B cell (primary cell): ENCODE measurements at regions not wholly inside any gene's neighbourhood (a gene's known extent, or its start where the extent isn't known, plus 50 kb on each side); places are given as distances from the start of the nearest gene placed in this dataset.
"Not testable (repeated sequence)": the region's sequence is repeated elsewhere in the genome, so short reads cannot be mapped to it uniquely, and the experiment has no call there.

Source experiments
- ATAC-seq: fragments of 200-7000 bp; cut with Tn5 transposase; one replicate; pipeline ENCODE4 v1.10.0; 2021; ENCODE audit warnings: low read depth, mild to moderate bottlenecking, moderate number of reproducible peaks, moderate library complexity
- CTCF ChIA-PET: fragments of 350-600 bp; sonication (Branson Sonifier 250); formaldehyde crosslinking; loops from one replicate; lab custom pipeline; 2021; ENCODE audit warnings: antibody characterized with exemption, inconsistent platforms; lab: Charles Lee
- POLR2A ChIA-PET: fragments of 350-600 bp; sonication (Branson Sonifier 250); formaldehyde crosslinking; loops from one replicate; lab custom pipeline; 2021; ENCODE audit warnings: antibody characterized with exemption; lab: Charles Lee
- DNase-seq: peaks from one replicate; pipeline ENCODE4 v3.0.0; 2013
- H2AFZ ChIP-seq: 2 replicates; pipeline ENCODE4 v1.6.1; 2012; ENCODE audit warnings: mild to moderate bottlenecking, low read depth, low read length; ENCODE audit not compliant: insufficient read depth, poor library complexity, severe bottlenecking
- H3K27ac ChIP-seq, 2 donors: 1 replicate in 1 of 2; 2 replicates in 1 of 2; pipeline ENCODE4 v1.5.1; 2012 to 2013; ENCODE audit warnings: low read length in 2 of 2, mild to moderate bottlenecking in 2 of 2, moderate library complexity in 1 of 2
- H3K27me3 ChIP-seq, 4 experiments: fragments of 200-600 bp in 1 of 4; sonication (generic) in 1 of 4; replicated peaks in 1 of 4; 1 replicate in 2 of 4; 2 replicates in 2 of 4; pipeline versions ENCODE4 v1.6.1 to v1.7.0; 2013 to 2016; ENCODE audit warnings: low read length in 3 of 4, mild to moderate bottlenecking in 2 of 4, mixed read lengths in 1 of 4, moderate library complexity in 1 of 4; ENCODE audit not compliant: insufficient read depth in 4 of 4, control insufficient read depth in 3 of 4; ENCODE audit errors: control extremely low read depth in 1 of 4
- H3K36me3 ChIP-seq, 2 experiments: replicated peaks in 1 of 2; 1 replicate in 1 of 2; 2 replicates in 1 of 2; pipeline versions ENCODE4 v1.6.1 to v1.7.1; 2013; ENCODE audit warnings: low read length in 1 of 2; ENCODE audit not compliant: insufficient read depth in 2 of 2, control insufficient read depth in 1 of 2; ENCODE audit errors: control extremely low read depth in 1 of 2, extremely low read depth in 1 of 2
- H3K4me1 ChIP-seq, 2 donors: fragments of 200-600 bp in 1 of 2; sonication (generic) in 1 of 2; 1 replicate in 1 of 2; 2 replicates in 1 of 2; pipeline versions ENCODE4 v1.5.1 to v1.6.1; 2013 to 2017; ENCODE audit warnings: low read length in 2 of 2; ENCODE audit not compliant: control insufficient read depth in 2 of 2, insufficient read depth in 2 of 2
- H3K4me2 ChIP-seq: replicated peaks from 2 replicates; pipeline ENCODE3; 2012; ENCODE audit warnings: mild to moderate bottlenecking, low read depth, low read length; ENCODE audit not compliant: poor library complexity, severe bottlenecking
- H3K4me3 ChIP-seq, 5 experiments: fragments of 200-600 bp in 1 of 5; sonication (generic) in 1 of 5; 1 replicate in 3 of 5; 2 replicates in 2 of 5; pipeline versions ENCODE4 v1.5.1 to v1.7.0; 2011 to 2016; ENCODE audit warnings: low read length in 4 of 5, mild to moderate bottlenecking in 4 of 5, low read depth in 2 of 5, control low read depth in 1 of 5, moderate library complexity in 1 of 5; ENCODE audit not compliant: insufficient read depth in 1 of 5; ENCODE audit errors: control extremely low read depth in 1 of 5, extremely low read depth in 1 of 5
- H3K79me2 ChIP-seq: fragments of 200-600 bp; sonication (generic); one replicate; pipeline ENCODE4 v1.6.0; 2016; ENCODE audit warnings: low read length; ENCODE audit not compliant: control insufficient read depth, insufficient read depth
- H3K9ac ChIP-seq: fragments of 200-600 bp; sonication (generic); 2 replicates; pipeline ENCODE4 v1.6.1; 2017; ENCODE audit warnings: mild to moderate bottlenecking, low read length, moderate library complexity
- H3K9me3 ChIP-seq, 3 donors: one replicate each; pipeline versions ENCODE4 v1.6.1 to v1.7.1; 2013; ENCODE audit warnings: low read length in 2 of 3; ENCODE audit not compliant: control insufficient read depth in 2 of 3, insufficient read depth in 1 of 3; ENCODE audit errors: control extremely low read depth in 1 of 3
- H4K20me1 ChIP-seq: 2 replicates; pipeline ENCODE4 v1.6.0; 2012; ENCODE audit warnings: mild to moderate bottlenecking, low read length; ENCODE audit not compliant: insufficient read depth, control insufficient read depth, poor library complexity, severe bottlenecking
- H3K27ac Mint-ChIP-seq: one replicate; pipeline ENCODE4 v1.8.0; 2021; ENCODE audit warnings: mixed read lengths
- H3K27me3 Mint-ChIP-seq: one replicate; pipeline ENCODE4 v1.8.0; 2021; ENCODE audit warnings: mixed read lengths
- H3K4me1 Mint-ChIP-seq: one replicate; pipeline ENCODE4 v1.8.0; 2021; ENCODE audit warnings: mixed read lengths
- H3K4me3 Mint-ChIP-seq: one replicate; pipeline ENCODE4 v1.8.0; 2021; ENCODE audit warnings: mixed read lengths
- H3K9me3 Mint-ChIP-seq: one replicate; pipeline ENCODE4 v1.8.0; 2022; ENCODE audit warnings: mixed read lengths; ENCODE audit not compliant: insufficient read depth
- CTCF ChIP-seq: fragments of 200-600 bp; IDR thresholded peaks from one replicate; pipeline ENCODE4 v1.8.0; 2022; ENCODE audit warnings: antibody characterized with exemption, mild to moderate bottlenecking
- EZH2 ChIP-seq: IDR thresholded peaks from 2 replicates; pipeline ENCODE4 v1.6.1; 2012; ENCODE audit warnings: borderline replicate concordance, low read depth, mild to moderate bottlenecking, moderate library complexity, low read length; ENCODE audit not compliant: insufficient read depth, poor library complexity, severe bottlenecking
- WGBS: methylation state at CpG from one replicate; pipeline ENCODE4 v1.1.5; 2013; ENCODE audit warnings: missing lambda C conversion rate; ENCODE audit not compliant: insufficient coverage; 5-methylcytosine and 5-hydroxymethylcytosine counted together
- intact Hi-C: fragments of 100-400 bp; cut with micrococcal nuclease; formaldehyde crosslinking; loops from one replicate; pipeline ENCODE4 v1.10.0; 2022

- DNase-seq = no peak
- H3K4me3 ChIP-seq = no peak overlapping the region
- ChIA-PET CTCF (no interaction called here), POLR2A (no interaction called here)
- no peaks in the 10 kb centered on the region for H4K20me1 ChIP-seq
- Mint-ChIP-seq H3K27ac (no peak overlapping the region), H3K9me3 (peaks cover 5% of the 10 kb centered on the region), H3K4me3 (no peak overlapping the region), H3K27me3 (no peaks in the 10 kb centered on the region), H3K4me1 (no peaks in the 10 kb centered on the region)
- no peaks in the 10 kb centered on the region for H3K79me2 ChIP-seq
- 88% methylated on average over 2 of the region's 3 CpGs for WGBS
- H3K9ac ChIP-seq = no peak overlapping the region
- intact Hi-C loops = no loop called here
- no peak overlapping the region for H3K4me2 ChIP-seq
- H3K4me1 ChIP-seq = no peaks in the 10 kb centered on the region
- no peak for ATAC-seq
- H2AFZ ChIP-seq = no peak overlapping the region
- H3K36me3 ChIP-seq = no peaks in the 10 kb centered on the region
- peaks cover 0 to 16% (median 0%) of the 10 kb centered on the region in 3 donors for H3K9me3 ChIP-seq
- H3K27me3 ChIP-seq = no peaks in the 10 kb centered on the region
- no peak overlapping the region for H3K27ac ChIP-seq
- TF ChIP-seq EZH2 (no peak), CTCF (no peak)
Measured at GRCh38 chr15:23764306-23764705, 77.2 kb upstream of the NDN start.

GRCh38 chr15:23764716-23765115 lies 77.6 kb upstream of the NDN start:
- H3K27me3 ChIP-seq = no peaks in the 10 kb centered on the region
- H3K36me3 ChIP-seq = no peaks in the 10 kb centered on the region
- Mint-ChIP-seq H3K9me3 (peaks cover 5% of the 10 kb centered on the region), H3K27ac (no peak overlapping the region), H3K4me3 (no peak overlapping the region), H3K4me1 (no peaks in the 10 kb centered on the region), H3K27me3 (no peaks in the 10 kb centered on the region)
- no peak overlapping the region for H3K4me2 ChIP-seq
- 86% methylated on average over 1 of the region's 4 CpGs for WGBS
- POLR2A ChIA-PET = no interaction called here
- H3K27ac ChIP-seq = no peak overlapping the region
- DNase-seq = no peak
- no peak overlapping the region for H3K9ac ChIP-seq
- intact Hi-C loops = no loop called here
- no peak overlapping the region for H3K4me3 ChIP-seq
- H3K79me2 ChIP-seq = no peaks in the 10 kb centered on the region
- TF ChIP-seq CTCF = no peak
- TF ChIP-seq EZH2 = no peak
- no peaks in the 10 kb centered on the region for H3K4me1 ChIP-seq
- CTCF ChIA-PET = no interaction called here
- no peak for ATAC-seq
- no peaks in the 10 kb centered on the region for H4K20me1 ChIP-seq
- no peak overlapping the region for H2AFZ ChIP-seq
- H3K9me3 ChIP-seq = peaks cover 0 to 16% (median 0%) of the 10 kb centered on the region in 3 donors

GRCh38 chr15:23766779-23767178 lies 79.7 kb upstream of the NDN start:
- H3K27ac ChIP-seq, H3K9ac ChIP-seq, H3K36me3 ChIP-seq, intact Hi-C loops, H4K20me1 ChIP-seq, H3K27me3 Mint-ChIP-seq, H3K4me2 ChIP-seq, H3K27me3 ChIP-seq, H3K4me3 ChIP-seq, POLR2A ChIA-PET, ATAC-seq, H3K79me2 ChIP-seq, H3K4me1 ChIP-seq, H3K27ac Mint-ChIP-seq, H2AFZ ChIP-seq, CTCF ChIA-PET, DNase-seq, H3K9me3 Mint-ChIP-seq, H3K4me1 Mint-ChIP-seq, H3K4me3 Mint-ChIP-seq: not testable (repeated sequence)
- whole genome bisulfite sequencing = 100% methylated on average over 1 of the region's 2 CpGs
- H3K9me3 ChIP-seq = peaks cover 0 to 16% (median 0%) of the 10 kb centered on the region in 3 donors
